NCI-H1436 treated with DMSO at 0.1 percent for 48 hours (cell line): ENCODE measurements at regions not wholly inside any gene's neighbourhood (a gene's known extent, or its start where the extent isn't known, plus 50 kb on each side); places are given as distances from the start of the nearest gene placed in this dataset.
"Not testable (repeated sequence)": the region's sequence is repeated elsewhere in the genome, so short reads cannot be mapped to it uniquely, and the experiment has no call there.

ENCODE experiments used
- DNase-seq: peaks from one replicate; lab custom pipeline; 2025; lab: John Stamatoyannopoulos, UW

- no peak for DNase-seq
Measured at GRCh38 chr2:17194083-17194482, 324.2 kb downstream of the RAD51AP2 start.

GRCh38 chr2:17193433-17193890 lies 324.8 kb downstream of the RAD51AP2 start:
- not testable (repeated sequence) for DNase-seq

GRCh38 chr2:17191223-17191622 lies 327.0 kb downstream of the RAD51AP2 start:
- DNase-seq: no peak

- DNase-seq: no peak
Measured at GRCh38 chr2:17190527-17190926, 327.7 kb downstream of the RAD51AP2 start.

- DNase-seq: no peak
Measured at GRCh38 chr2:17188721-17189120, 329.5 kb downstream of the RAD51AP2 start.

- DNase-seq: no peak
Measured at GRCh38 chr2:17184512-17184911, 333.7 kb downstream of the RAD51AP2 start.

- DNase-seq: no peak
Measured at GRCh38 chr2:17182399-17182798, 335.8 kb downstream of the RAD51AP2 start.

- DNase-seq: peak; percentile 12
Measured at GRCh38 chr2:17181051-17181752, 337.0 kb downstream of the RAD51AP2 start.

- no peak for DNase-seq
Measured at GRCh38 chr2:17179145-17179808, 339.0 kb downstream of the RAD51AP2 start.

- DNase-seq: no peak
Measured at GRCh38 chr2:17177088-17177487, 341.2 kb downstream of the RAD51AP2 start.

GRCh38 chr2:17171446-17172049 lies 346.7 kb downstream of the RAD51AP2 start:
- DNase-seq: no peak

GRCh38 chr2:17166506-17166905 lies 351.7 kb downstream of the RAD51AP2 start:
- DNase-seq: no peak

- no peak for DNase-seq
Measured at GRCh38 chr2:17164550-17164949, 353.7 kb downstream of the RAD51AP2 start.

GRCh38 chr2:17163638-17164037 lies 354.6 kb downstream of the RAD51AP2 start:
- DNase-seq: no peak

- DNase-seq: no peak
Measured at GRCh38 chr2:17162713-17163112, 355.5 kb downstream of the RAD51AP2 start.

GRCh38 chr2:17160594-17160993 lies 357.6 kb downstream of the RAD51AP2 start:
- DNase-seq: no peak

GRCh38 chr2:17156086-17156485 lies 362.2 kb downstream of the RAD51AP2 start:
- DNase-seq: no peak

GRCh38 chr2:17149945-17150344 lies 368.3 kb downstream of the RAD51AP2 start:
- no peak for DNase-seq

- no peak for DNase-seq
Measured at GRCh38 chr2:17148407-17149145, 369.7 kb downstream of the RAD51AP2 start.

- DNase-seq: no peak
Measured at GRCh38 chr2:17146358-17146757, 371.9 kb downstream of the RAD51AP2 start.

GRCh38 chr2:17136877-17137276 lies 381.4 kb downstream of the RAD51AP2 start:
- no peak for DNase-seq

- no peak for DNase-seq
Measured at GRCh38 chr2:17136231-17136630, 382.0 kb downstream of the RAD51AP2 start.
